ENCODE measurements at regions not wholly inside any gene's neighbourhood (a gene's known extent, or its start where the extent isn't known, plus 50 kb on each side); places are given as distances from the start of the nearest gene placed in this dataset.

- no peak overlapping the region for H3K27ac Mint-ChIP-seq
- no peaks in the 10 kb centered on the region for H3K4me1 Mint-ChIP-seq
- no peak for ATAC-seq
- DNase-seq = no peak
- H3K4me3 Mint-ChIP-seq = no peak overlapping the region
- no peaks in the 10 kb centered on the region for H3K36me3 Mint-ChIP-seq (ENCODE audit: low read depth)
- no peaks in the 10 kb centered on the region for H3K27me3 Mint-ChIP-seq
- H3K9me3 Mint-ChIP-seq = peaks cover 6% of the 10 kb centered on the region
These were observed 475.4 kb upstream of the HS3ST1 start for GRCh38 chr4:11904117-11904535.

- no peak overlapping the region for H3K4me3 Mint-ChIP-seq
- no peaks in the 10 kb centered on the region for H3K4me1 Mint-ChIP-seq
- DNase-seq (no peak), ATAC-seq (no peak)
- no peak overlapping the region for H3K27ac Mint-ChIP-seq
- H3K9me3 Mint-ChIP-seq = peaks cover 27% of the 10 kb centered on the region
- peaks cover 2% of the 10 kb centered on the region for H3K27me3 Mint-ChIP-seq
- no peaks in the 10 kb centered on the region for H3K36me3 Mint-ChIP-seq (ENCODE audit: low read depth)
These were observed 472.4 kb upstream of the HS3ST1 start for GRCh38 chr4:11901089-11901488.

GRCh38 chr4:11900359-11900758, 471.7 kb upstream of the HS3ST1 start:
- Mint-ChIP-seq H3K4me1 (no peaks in the 10 kb centered on the region), H3K9me3 (peaks cover 27% of the 10 kb centered on the region), H3K36me3 (ENCODE audit: low read depth) (no peaks in the 10 kb centered on the region), H3K27ac (no peak overlapping the region), H3K27me3 (peaks cover 2% of the 10 kb centered on the region), H3K4me3 (no peak overlapping the region)
- ATAC-seq (no peak), DNase-seq (no peak)

- Mint-ChIP-seq H3K27ac (no peak overlapping the region), H3K4me3 (no peak overlapping the region), H3K9me3 (peaks cover 27% of the 10 kb centered on the region), H3K4me1 (no peaks in the 10 kb centered on the region), H3K36me3 (ENCODE audit: low read depth) (no peaks in the 10 kb centered on the region), H3K27me3 (peaks cover 2% of the 10 kb centered on the region)
- DNase-seq = no peak
- no peak for ATAC-seq
These were observed 470.1 kb upstream of the HS3ST1 start for GRCh38 chr4:11898796-11899195.

- peaks cover 27% of the 10 kb centered on the region for H3K9me3 Mint-ChIP-seq
- H3K27me3 Mint-ChIP-seq = peaks cover 2% of the 10 kb centered on the region
- no peaks in the 10 kb centered on the region for H3K4me1 Mint-ChIP-seq
- no peaks in the 10 kb centered on the region for H3K36me3 Mint-ChIP-seq (ENCODE audit: low read depth)
- H3K4me3 Mint-ChIP-seq = no peak overlapping the region
- no peak overlapping the region for H3K27ac Mint-ChIP-seq
- ATAC-seq = no peak
- no peak for DNase-seq
These were observed 467.1 kb upstream of the HS3ST1 start for GRCh38 chr4:11895766-11896165.

GRCh38 chr4:11894977-11895376, 466.3 kb upstream of the HS3ST1 start:
- H3K9me3 Mint-ChIP-seq = peaks cover 29% of the 10 kb centered on the region
- no peaks in the 10 kb centered on the region for H3K4me1 Mint-ChIP-seq
- ATAC-seq (no peak), DNase-seq (no peak)
- no peak overlapping the region for H3K4me3 Mint-ChIP-seq
- no peak overlapping the region for H3K27ac Mint-ChIP-seq
- H3K27me3 Mint-ChIP-seq = peaks cover 2% of the 10 kb centered on the region
- H3K36me3 Mint-ChIP-seq (ENCODE audit: low read depth) = no peaks in the 10 kb centered on the region

- H3K9me3 Mint-ChIP-seq = peaks cover 25% of the 10 kb centered on the region
- ATAC-seq = no peak
- H3K27me3 Mint-ChIP-seq = peaks cover 2% of the 10 kb centered on the region
- H3K27ac Mint-ChIP-seq = no peak overlapping the region
- H3K4me1 Mint-ChIP-seq = no peaks in the 10 kb centered on the region
- H3K36me3 Mint-ChIP-seq (ENCODE audit: low read depth) = no peaks in the 10 kb centered on the region
- DNase-seq = no peak
- H3K4me3 Mint-ChIP-seq = no peak overlapping the region
These were observed 465.5 kb upstream of the HS3ST1 start for GRCh38 chr4:11894221-11894620.

- Mint-ChIP-seq H3K9me3 (peaks cover 19% of the 10 kb centered on the region), H3K4me1 (no peaks in the 10 kb centered on the region), H3K27ac (no peak overlapping the region), H3K36me3 (ENCODE audit: low read depth) (no peaks in the 10 kb centered on the region), H3K4me3 (no peak overlapping the region), H3K27me3 (peaks cover 3% of the 10 kb centered on the region)
- DNase-seq (no peak), ATAC-seq (no peak)
These were observed 460.4 kb upstream of the HS3ST1 start for GRCh38 chr4:11889099-11889498.

- H3K36me3 Mint-ChIP-seq (ENCODE audit: low read depth) = no peaks in the 10 kb centered on the region
- H3K9me3 Mint-ChIP-seq = peaks cover 10% of the 10 kb centered on the region
- no peak for DNase-seq
- H3K27ac Mint-ChIP-seq = no peak overlapping the region
- H3K4me3 Mint-ChIP-seq = no peak overlapping the region
- H3K27me3 Mint-ChIP-seq = peaks cover 3% of the 10 kb centered on the region
- H3K4me1 Mint-ChIP-seq = no peaks in the 10 kb centered on the region
- ATAC-seq = no peak
These were observed 453.3 kb upstream of the HS3ST1 start for GRCh38 chr4:11881947-11882346.

- Mint-ChIP-seq H3K9me3 (peaks cover 16% of the 10 kb centered on the region), H3K27ac (no peak overlapping the region), H3K4me3 (no peak overlapping the region), H3K4me1 (no peaks in the 10 kb centered on the region), H3K36me3 (ENCODE audit: low read depth) (peaks cover 3% of the 10 kb centered on the region), H3K27me3 (peaks cover 3% of the 10 kb centered on the region)
- no peak for DNase-seq
- no peak for ATAC-seq
These were observed 452.7 kb upstream of the HS3ST1 start for GRCh38 chr4:11881364-11881763.

GRCh38 chr4:11878241-11878640, 449.5 kb upstream of the HS3ST1 start:
- no peak for ATAC-seq
- H3K27me3 Mint-ChIP-seq = no peaks in the 10 kb centered on the region
- peaks cover 15% of the 10 kb centered on the region for H3K9me3 Mint-ChIP-seq
- no peak for DNase-seq
- no peak overlapping the region for H3K4me3 Mint-ChIP-seq
- no peak overlapping the region for H3K27ac Mint-ChIP-seq
- H3K36me3 Mint-ChIP-seq (ENCODE audit: low read depth) = peaks cover 3% of the 10 kb centered on the region
- H3K4me1 Mint-ChIP-seq = no peaks in the 10 kb centered on the region

GRCh38 chr4:11876104-11876503, 447.4 kb upstream of the HS3ST1 start:
- Mint-ChIP-seq H3K4me1 (no peaks in the 10 kb centered on the region), H3K27me3 (no peaks in the 10 kb centered on the region), H3K9me3 (peaks cover 15% of the 10 kb centered on the region), H3K36me3 (ENCODE audit: low read depth) (peaks cover 3% of the 10 kb centered on the region), H3K27ac (no peak overlapping the region), H3K4me3 (no peak overlapping the region)
- no peak for ATAC-seq
- DNase-seq = no peak

GRCh38 chr4:11869191-11869870, 440.6 kb upstream of the HS3ST1 start:
- Mint-ChIP-seq H3K4me1 (no peaks in the 10 kb centered on the region), H3K36me3 (ENCODE audit: low read depth) (no peaks in the 10 kb centered on the region), H3K9me3 (peaks cover 4% of the 10 kb centered on the region), H3K4me3 (no peak overlapping the region), H3K27ac (no peak overlapping the region), H3K27me3 (no peaks in the 10 kb centered on the region)
- no peak for DNase-seq
- ATAC-seq = no peak

- peaks cover 4% of the 10 kb centered on the region for H3K9me3 Mint-ChIP-seq
- DNase-seq = no peak
- no peak overlapping the region for H3K4me3 Mint-ChIP-seq
- H3K27ac Mint-ChIP-seq = no peak overlapping the region
- no peaks in the 10 kb centered on the region for H3K4me1 Mint-ChIP-seq
- H3K36me3 Mint-ChIP-seq (ENCODE audit: low read depth) = no peaks in the 10 kb centered on the region
- ATAC-seq = no peak
- no peaks in the 10 kb centered on the region for H3K27me3 Mint-ChIP-seq
These were observed 437.7 kb upstream of the HS3ST1 start for GRCh38 chr4:11866391-11866790.

GRCh38 chr4:11860996-11861395, 432.3 kb upstream of the HS3ST1 start:
- no peak for ATAC-seq
- no peaks in the 10 kb centered on the region for H3K4me1 Mint-ChIP-seq
- DNase-seq = no peak
- no peaks in the 10 kb centered on the region for H3K9me3 Mint-ChIP-seq
- H3K4me3 Mint-ChIP-seq = no peak overlapping the region
- no peaks in the 10 kb centered on the region for H3K36me3 Mint-ChIP-seq (ENCODE audit: low read depth)
- no peaks in the 10 kb centered on the region for H3K27me3 Mint-ChIP-seq
- no peak overlapping the region for H3K27ac Mint-ChIP-seq

GRCh38 chr4:11857881-11858280, 429.2 kb upstream of the HS3ST1 start:
- H3K4me1 Mint-ChIP-seq = no peaks in the 10 kb centered on the region
- no peaks in the 10 kb centered on the region for H3K36me3 Mint-ChIP-seq (ENCODE audit: low read depth)
- ATAC-seq (no peak), DNase-seq (no peak)
- no peaks in the 10 kb centered on the region for H3K27me3 Mint-ChIP-seq
- no peak overlapping the region for H3K27ac Mint-ChIP-seq
- H3K4me3 Mint-ChIP-seq = no peak overlapping the region
- H3K9me3 Mint-ChIP-seq = no peaks in the 10 kb centered on the region
